Coronary artery (tissue), 2 donors: ENCODE measurements at regions not wholly inside any gene's neighbourhood (a gene's known extent, or its start where the extent isn't known, plus 50 kb on each side); places are given as distances from the start of the nearest gene placed in this dataset.

ENCODE experiments used
- DNase-seq: peaks from one replicate; pipeline ENCODE4 v3.0.0-alpha.2; 2017; ENCODE audit warnings: low spot score
- H3K27ac ChIP-seq, 2 donors: fragments of 200-600 bp; sonication (generic); one replicate each; pipeline ENCODE4 v1.5.1; 2016 to 2019
- H3K4me3 ChIP-seq: fragments of 200-600 bp; sonication (generic); 2 replicates; pipeline ENCODE4 v1.5.1; 2016; ENCODE audit warnings: mild to moderate bottlenecking, moderate library complexity
- TF ChIP-seq, protein P1 (sequence below): fragments of 200-600 bp; sonication (generic); IDR thresholded peaks from one replicate; pipeline ENCODE4 v1.5.1; 2019; ENCODE audit warnings: antibody characterized with exemption

DNA sequence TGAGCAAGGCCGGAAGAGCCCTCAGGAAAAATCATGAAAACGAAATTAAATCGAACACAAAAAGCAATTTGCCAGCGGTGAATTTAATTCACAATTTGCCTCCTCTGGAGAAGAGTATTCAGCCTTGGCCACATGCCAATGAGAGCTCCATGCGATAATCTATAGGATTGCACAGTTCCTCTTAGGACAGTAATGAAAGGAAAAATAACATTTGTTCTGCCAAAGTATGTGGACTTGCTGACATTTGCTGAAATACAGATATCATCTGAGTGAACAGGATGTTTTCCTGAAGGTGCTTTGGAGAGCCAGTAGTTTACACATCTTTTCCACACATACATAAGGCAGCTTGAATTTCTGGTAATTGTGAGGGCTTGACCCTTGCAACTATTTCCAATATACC lies 188.6 kb upstream of the PDZRN3 start:
- no peak for DNase-seq
- TF ChIP-seq, protein P1, sequence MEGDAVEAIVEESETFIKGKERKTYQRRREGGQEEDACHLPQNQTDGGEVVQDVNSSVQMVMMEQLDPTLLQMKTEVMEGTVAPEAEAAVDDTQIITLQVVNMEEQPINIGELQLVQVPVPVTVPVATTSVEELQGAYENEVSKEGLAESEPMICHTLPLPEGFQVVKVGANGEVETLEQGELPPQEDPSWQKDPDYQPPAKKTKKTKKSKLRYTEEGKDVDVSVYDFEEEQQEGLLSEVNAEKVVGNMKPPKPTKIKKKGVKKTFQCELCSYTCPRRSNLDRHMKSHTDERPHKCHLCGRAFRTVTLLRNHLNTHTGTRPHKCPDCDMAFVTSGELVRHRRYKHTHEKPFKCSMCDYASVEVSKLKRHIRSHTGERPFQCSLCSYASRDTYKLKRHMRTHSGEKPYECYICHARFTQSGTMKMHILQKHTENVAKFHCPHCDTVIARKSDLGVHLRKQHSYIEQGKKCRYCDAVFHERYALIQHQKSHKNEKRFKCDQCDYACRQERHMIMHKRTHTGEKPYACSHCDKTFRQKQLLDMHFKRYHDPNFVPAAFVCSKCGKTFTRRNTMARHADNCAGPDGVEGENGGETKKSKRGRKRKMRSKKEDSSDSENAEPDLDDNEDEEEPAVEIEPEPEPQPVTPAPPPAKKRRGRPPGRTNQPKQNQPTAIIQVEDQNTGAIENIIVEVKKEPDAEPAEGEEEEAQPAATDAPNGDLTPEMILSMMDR: no peak
- Histone ChIP-seq H3K4me3 (no peak overlapping the region), H3K27ac (no peak overlapping the region)

DNA sequence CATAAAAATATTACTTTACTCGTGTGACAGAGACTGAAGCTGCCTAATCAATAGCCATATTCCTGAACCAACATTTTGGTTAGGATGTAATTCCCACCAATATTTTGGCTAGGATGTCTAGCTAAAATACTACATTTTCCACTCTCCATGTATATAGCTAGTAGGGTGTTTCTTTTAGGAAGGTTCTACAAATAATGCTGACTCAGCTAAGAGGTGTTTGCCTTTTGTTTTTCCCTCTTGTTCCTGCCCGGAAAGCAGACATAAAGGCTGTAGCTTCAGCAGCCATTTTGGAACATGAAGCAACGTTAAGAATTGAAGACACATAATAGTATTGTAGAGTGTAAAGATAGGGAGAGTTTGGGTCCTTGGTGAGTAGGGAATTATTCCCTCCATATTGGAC lies 187.3 kb upstream of the PDZRN3 start:
- DNase-seq: no peak
- H3K27ac ChIP-seq: no peak overlapping the region
- no peak overlapping the region for H3K4me3 ChIP-seq
- TF ChIP-seq, protein P1: no peak

DNA sequence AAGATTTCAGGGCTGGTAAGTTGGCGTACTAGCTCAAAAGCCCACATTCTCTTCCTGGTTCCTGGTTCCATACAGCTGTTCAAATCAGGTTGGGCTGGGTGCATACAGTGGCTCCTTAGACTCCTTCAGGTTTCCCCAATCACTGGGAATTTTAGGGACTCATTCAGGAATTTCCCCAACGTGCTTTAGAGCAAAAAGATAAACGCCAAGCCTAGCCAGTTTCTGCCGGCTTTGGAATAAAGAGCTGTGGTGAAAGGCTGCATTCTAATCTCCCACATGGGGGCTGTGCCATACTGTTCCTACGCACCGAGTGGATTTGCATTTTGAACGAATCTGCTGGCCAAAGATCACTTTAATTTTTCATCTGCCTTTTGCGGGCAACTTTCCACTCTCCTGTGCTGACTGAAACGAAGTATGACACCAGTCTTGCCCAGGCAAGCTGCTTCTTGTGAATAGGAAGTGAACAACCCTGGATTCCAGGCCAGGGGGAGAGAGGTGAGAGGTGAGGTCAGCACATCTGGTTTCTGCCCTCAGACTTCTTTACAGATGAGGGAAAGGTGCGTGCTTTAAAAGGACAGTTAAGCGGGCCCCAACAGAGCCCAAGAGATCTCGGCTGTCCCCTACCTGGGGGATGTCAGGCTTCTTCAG lies 184.2 kb upstream of the PDZRN3 start:
- no peak overlapping the region for H3K27ac ChIP-seq
- no peak for DNase-seq
- H3K4me3 ChIP-seq: no peak overlapping the region
- TF ChIP-seq, protein P1: no peak

DNA sequence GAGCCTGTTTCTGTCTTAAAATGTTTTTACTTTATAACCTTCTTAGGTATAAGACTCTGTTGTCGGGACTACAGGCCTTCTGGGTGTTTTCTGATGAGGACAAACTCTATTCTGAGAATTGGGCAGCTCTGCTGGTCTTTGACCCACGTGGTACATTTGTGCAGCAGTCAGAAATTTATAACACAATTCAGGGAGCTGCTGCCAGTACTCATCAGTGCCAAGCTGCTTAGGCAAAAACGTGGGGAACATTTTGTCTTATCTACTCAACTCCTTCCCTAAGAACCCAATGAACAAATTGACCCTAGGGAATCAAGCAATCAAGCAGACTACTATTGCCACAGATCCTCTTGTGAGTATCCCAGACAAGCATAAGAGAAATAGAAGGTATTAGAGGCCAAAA lies 180.7 kb upstream of the PDZRN3 start:
- H3K27ac ChIP-seq: peak overlapping the region; percentile 73 to 75
- H3K4me3 ChIP-seq: no peak overlapping the region
- TF ChIP-seq, protein P1: no peak
- DNase-seq: peak; percentile 86

DNA sequence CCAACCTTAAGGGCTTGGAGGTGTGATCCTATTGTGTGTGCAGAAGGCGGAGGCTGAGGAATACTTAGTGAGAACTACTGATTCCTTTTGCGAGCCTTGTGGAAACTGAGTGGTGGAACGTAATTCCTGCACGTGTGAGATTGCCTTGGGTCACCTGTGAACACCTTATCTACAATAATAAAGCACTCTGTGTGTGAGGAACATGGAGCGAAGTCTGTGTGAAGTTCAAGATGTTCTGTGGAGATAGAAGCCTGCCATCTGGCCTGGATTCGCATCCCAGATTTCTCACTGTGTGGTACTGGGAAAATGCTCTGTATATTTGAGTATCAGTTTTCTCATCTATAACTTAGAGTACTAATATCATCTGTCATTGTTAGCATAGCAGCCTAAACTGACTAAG lies 179.5 kb upstream of the PDZRN3 start:
- H3K27ac ChIP-seq: peak overlapping the region in 1 of 2 donors; percentile 73
- TF ChIP-seq, protein P1: no peak

DNA sequence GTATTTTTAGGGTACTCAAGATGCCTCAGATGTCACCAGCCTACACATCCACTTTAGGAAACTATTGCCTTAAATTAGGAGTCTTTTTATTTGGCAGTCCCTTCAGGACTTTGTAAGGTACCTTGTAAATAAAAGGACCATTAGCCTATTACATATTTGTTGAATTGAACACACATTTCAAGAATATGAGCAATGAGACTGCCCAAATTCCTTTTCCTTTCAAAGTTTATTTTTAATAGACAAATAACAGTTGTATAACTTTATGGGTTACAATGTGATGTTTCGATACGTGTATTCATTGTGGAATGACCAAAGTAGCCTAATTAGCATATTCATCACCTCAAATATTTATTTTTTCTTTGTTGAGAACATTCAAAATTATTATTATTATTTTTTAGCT lies 176.7 kb upstream of the PDZRN3 start:
- no peak for DNase-seq
- no peak overlapping the region for H3K4me3 ChIP-seq

More for the DNA sequence above, 179.5 kb upstream of the PDZRN3 start:
- no peak overlapping the region for H3K4me3 ChIP-seq
- DNase-seq: no peak

DNA sequence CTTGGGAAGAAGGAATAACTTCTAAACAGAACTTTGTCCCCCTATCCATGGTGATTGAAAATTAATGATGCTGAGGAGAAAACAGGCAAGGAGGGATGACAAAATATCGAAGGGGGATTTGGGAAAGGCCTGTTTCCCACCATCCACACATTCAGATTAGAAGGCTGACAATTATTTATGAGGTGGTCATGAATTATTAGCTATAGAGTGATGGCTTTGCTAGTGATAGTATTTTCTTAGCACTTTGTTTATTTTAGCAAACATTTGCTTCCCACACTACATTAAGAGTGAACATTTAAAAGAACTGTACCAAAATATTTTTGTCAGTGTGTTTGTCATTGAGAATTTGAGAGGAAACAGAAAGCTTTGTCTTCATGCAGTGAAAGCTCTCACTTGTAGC lies 172.6 kb upstream of the PDZRN3 start:
- no peak overlapping the region for H3K27ac ChIP-seq
- TF ChIP-seq, protein P1: no peak
- no peak for DNase-seq
- no peak overlapping the region for H3K4me3 ChIP-seq

More for the DNA sequence above, 176.7 kb upstream of the PDZRN3 start:
- no peak overlapping the region for H3K27ac ChIP-seq
- TF ChIP-seq, protein P1: no peak
